ENCODE measurements at regions not wholly inside any gene's neighbourhood (a gene's known extent, or its start where the extent isn't known, plus 50 kb on each side); places are given as distances from the start of the nearest gene placed in this dataset.
A peak's percentile ranks its signal among the peaks of the same experiment; 100 is the strongest.

- ChIA-PET CTCF (no interaction called here), POLR2A (no interaction called here)
- DNase-seq, result no peak
- Histone ChIP-seq H3K9me3 (ENCODE audit: low read length) (no peaks in the 10 kb centered on the region), H3K36me3 (ENCODE audit: insufficient read depth, low read length) (no peaks in the 10 kb centered on the region), H3K4me3 (ENCODE audit: low read length) (no peak overlapping the region), H3K4me1 (ENCODE audit: insufficient read depth, low read length) (peaks cover 18% of the 10 kb centered on the region), H3K27ac (ENCODE audit: low read depth, low read length) (no peak overlapping the region), H3K27me3 (ENCODE audit: insufficient read depth, low read length, poor library complexity, severe bottlenecking) (peaks cover 8% of the 10 kb centered on the region)
- no peak overlapping the region for H3K27ac Mint-ChIP-seq
- no peaks in the 10 kb centered on the region for H3K36me3 Mint-ChIP-seq
- H3K4me3 Mint-ChIP-seq, result no peak overlapping the region
- no peaks in the 10 kb centered on the region for H3K9me3 Mint-ChIP-seq
- peaks cover 23 to 67% of the 10 kb centered on the region in 2 donors for H3K27me3 Mint-ChIP-seq
- H3K4me1 Mint-ChIP-seq, result peaks cover 10 to 15% (median 15%) of the 10 kb centered on the region in 3 donors
Observed at GRCh38 chr16:86045591-86045971, 146.6 kb downstream of the IRF8 start.

GRCh38 chr16:86046026-86046425, 147.1 kb downstream of the IRF8 start:
- no peaks in the 10 kb centered on the region for H3K36me3 ChIP-seq (ENCODE audit: insufficient read depth, low read length)
- H3K4me1 ChIP-seq (ENCODE audit: insufficient read depth, low read length), result peaks cover 18% of the 10 kb centered on the region
- Mint-ChIP-seq H3K4me1 (peaks cover 10 to 15% (median 15%) of the 10 kb centered on the region in 3 donors), H3K27me3 (peaks cover 23 to 68% of the 10 kb centered on the region in 2 donors), H3K4me3 (no peak overlapping the region), H3K36me3 (no peaks in the 10 kb centered on the region), H3K9me3 (no peaks in the 10 kb centered on the region), H3K27ac (peak overlapping the region in 1 of 8 donors; percentile 29)
- H3K27me3 ChIP-seq (ENCODE audit: insufficient read depth, low read length, poor library complexity, severe bottlenecking), result peaks cover 8% of the 10 kb centered on the region
- ChIA-PET POLR2A (no interaction called here), CTCF (no interaction called here)
- no peaks in the 10 kb centered on the region for H3K9me3 ChIP-seq (ENCODE audit: low read length)
- no peak overlapping the region for H3K4me3 ChIP-seq (ENCODE audit: low read length)
- H3K27ac ChIP-seq (ENCODE audit: low read depth, low read length), result no peak overlapping the region
- DNase-seq, result no peak

- no peaks in the 10 kb centered on the region for H3K9me3 Mint-ChIP-seq
- H3K27me3 ChIP-seq (ENCODE audit: insufficient read depth, low read length, poor library complexity, severe bottlenecking), result peaks cover 8% of the 10 kb centered on the region
- ChIA-PET POLR2A (no interaction called here), CTCF (no interaction called here)
- peaks cover 10 to 15% (median 15%) of the 10 kb centered on the region in 3 donors for H3K4me1 Mint-ChIP-seq
- peak overlapping the region in 2 of 8 donors; percentile 5 to 24 for H3K27ac Mint-ChIP-seq
- no peak overlapping the region for H3K4me3 ChIP-seq (ENCODE audit: low read length)
- H3K4me1 ChIP-seq (ENCODE audit: insufficient read depth, low read length), result peaks cover 18% of the 10 kb centered on the region
- H3K36me3 Mint-ChIP-seq, result no peaks in the 10 kb centered on the region
- H3K27me3 Mint-ChIP-seq, result peaks cover 23 to 65% of the 10 kb centered on the region in 2 donors
- no peak overlapping the region for H3K4me3 Mint-ChIP-seq
- H3K36me3 ChIP-seq (ENCODE audit: insufficient read depth, low read length), result no peaks in the 10 kb centered on the region
- no peak for DNase-seq
- H3K9me3 ChIP-seq (ENCODE audit: low read length), result no peaks in the 10 kb centered on the region
- no peak overlapping the region for H3K27ac ChIP-seq (ENCODE audit: low read depth, low read length)
Observed at GRCh38 chr16:86046667-86047270, 147.8 kb downstream of the IRF8 start.

GRCh38 chr16:86048221-86048620, 149.3 kb downstream of the IRF8 start:
- POLR2A ChIA-PET, result no interaction called here
- no peak overlapping the region for H3K4me3 Mint-ChIP-seq
- Histone ChIP-seq H3K27ac (ENCODE audit: low read depth, low read length) (no peak overlapping the region), H3K9me3 (ENCODE audit: low read length) (no peaks in the 10 kb centered on the region), H3K36me3 (ENCODE audit: insufficient read depth, low read length) (no peaks in the 10 kb centered on the region), H3K4me3 (ENCODE audit: low read length) (no peak overlapping the region), H3K4me1 (ENCODE audit: insufficient read depth, low read length) (peaks cover 18% of the 10 kb centered on the region), H3K27me3 (ENCODE audit: insufficient read depth, low read length, poor library complexity, severe bottlenecking) (peaks cover 8% of the 10 kb centered on the region)
- peaks cover 10 to 15% (median 15%) of the 10 kb centered on the region in 3 donors for H3K4me1 Mint-ChIP-seq
- DNase-seq, result no peak
- CTCF ChIA-PET, result no interaction called here
- H3K27ac Mint-ChIP-seq, result peak overlapping the region in 1 of 8 donors; percentile 75
- H3K36me3 Mint-ChIP-seq, result no peaks in the 10 kb centered on the region
- no peaks in the 10 kb centered on the region for H3K9me3 Mint-ChIP-seq
- peaks cover 17 to 55% of the 10 kb centered on the region in 2 donors for H3K27me3 Mint-ChIP-seq

GRCh38 chr16:86048882-86049585, 150.1 kb downstream of the IRF8 start:
- Mint-ChIP-seq H3K27me3 (peaks cover 15 to 49% of the 10 kb centered on the region in 2 donors), H3K9me3 (no peaks in the 10 kb centered on the region), H3K4me3 (no peak overlapping the region), H3K27ac (no peak overlapping the region), H3K36me3 (no peaks in the 10 kb centered on the region), H3K4me1 (peaks cover 10 to 15% (median 15%) of the 10 kb centered on the region in 3 donors)
- H3K27ac ChIP-seq (ENCODE audit: low read depth, low read length), result no peak overlapping the region
- no peak overlapping the region for H3K4me3 ChIP-seq (ENCODE audit: low read length)
- CTCF ChIA-PET, result no interaction called here
- H3K36me3 ChIP-seq (ENCODE audit: insufficient read depth, low read length), result no peaks in the 10 kb centered on the region
- DNase-seq, result no peak
- H3K27me3 ChIP-seq (ENCODE audit: insufficient read depth, low read length, poor library complexity, severe bottlenecking), result peaks cover 8% of the 10 kb centered on the region
- H3K9me3 ChIP-seq (ENCODE audit: low read length), result no peaks in the 10 kb centered on the region
- peaks cover 18% of the 10 kb centered on the region for H3K4me1 ChIP-seq (ENCODE audit: insufficient read depth, low read length)
- POLR2A ChIA-PET, result no interaction called here

GRCh38 chr16:86049641-86050040, 150.7 kb downstream of the IRF8 start:
- no peak overlapping the region for H3K27ac ChIP-seq (ENCODE audit: low read depth, low read length)
- H3K9me3 ChIP-seq (ENCODE audit: low read length), result no peaks in the 10 kb centered on the region
- peaks cover 8% of the 10 kb centered on the region for H3K27me3 ChIP-seq (ENCODE audit: insufficient read depth, low read length, poor library complexity, severe bottlenecking)
- H3K27me3 Mint-ChIP-seq, result peaks cover 15 to 46% of the 10 kb centered on the region in 2 donors
- peaks cover 8 to 11% (median 11%) of the 10 kb centered on the region in 3 donors for H3K4me1 Mint-ChIP-seq
- H3K9me3 Mint-ChIP-seq, result no peaks in the 10 kb centered on the region
- no peak overlapping the region for H3K4me3 Mint-ChIP-seq
- no peaks in the 10 kb centered on the region for H3K36me3 ChIP-seq (ENCODE audit: insufficient read depth, low read length)
- H3K4me1 ChIP-seq (ENCODE audit: insufficient read depth, low read length), result peaks cover 12% of the 10 kb centered on the region
- H3K4me3 ChIP-seq (ENCODE audit: low read length), result no peak overlapping the region
- no peak overlapping the region for H3K27ac Mint-ChIP-seq
- POLR2A ChIA-PET, result no interaction called here
- no peak for DNase-seq
- CTCF ChIA-PET, result no interaction called here
- H3K36me3 Mint-ChIP-seq, result no peaks in the 10 kb centered on the region

GRCh38 chr16:86050111-86050510, 151.1 kb downstream of the IRF8 start:
- Histone ChIP-seq H3K36me3 (ENCODE audit: insufficient read depth, low read length) (no peaks in the 10 kb centered on the region), H3K27ac (ENCODE audit: low read depth, low read length) (no peak overlapping the region), H3K4me1 (ENCODE audit: insufficient read depth, low read length) (peaks cover 8% of the 10 kb centered on the region), H3K9me3 (ENCODE audit: low read length) (no peaks in the 10 kb centered on the region), H3K27me3 (ENCODE audit: insufficient read depth, low read length, poor library complexity, severe bottlenecking) (peaks cover 8% of the 10 kb centered on the region), H3K4me3 (ENCODE audit: low read length) (no peak overlapping the region)
- H3K9me3 Mint-ChIP-seq, result no peaks in the 10 kb centered on the region
- ChIA-PET POLR2A (no interaction called here), CTCF (no interaction called here)
- DNase-seq, result peak in 1 of 5 donors; percentile 18
- H3K27ac Mint-ChIP-seq, result no peak overlapping the region
- H3K27me3 Mint-ChIP-seq, result peaks cover 13 to 45% of the 10 kb centered on the region in 2 donors
- peaks cover 5 to 6% (median 6%) of the 10 kb centered on the region in 3 donors for H3K4me1 Mint-ChIP-seq
- no peak overlapping the region for H3K4me3 Mint-ChIP-seq
- H3K36me3 Mint-ChIP-seq, result no peaks in the 10 kb centered on the region

GRCh38 chr16:86050591-86051367, 151.8 kb downstream of the IRF8 start:
- H3K27me3 Mint-ChIP-seq, result peaks cover 13 to 45% of the 10 kb centered on the region in 2 donors
- H3K36me3 Mint-ChIP-seq, result no peaks in the 10 kb centered on the region
- no peaks in the 10 kb centered on the region for H3K9me3 Mint-ChIP-seq
- POLR2A ChIA-PET, result no interaction called here
- Histone ChIP-seq H3K4me3 (ENCODE audit: low read length) (no peak overlapping the region), H3K9me3 (ENCODE audit: low read length) (no peaks in the 10 kb centered on the region), H3K27ac (ENCODE audit: low read depth, low read length) (no peak overlapping the region), H3K4me1 (ENCODE audit: insufficient read depth, low read length) (peaks cover 2% of the 10 kb centered on the region), H3K27me3 (ENCODE audit: insufficient read depth, low read length, poor library complexity, severe bottlenecking) (peaks cover 8% of the 10 kb centered on the region), H3K36me3 (ENCODE audit: insufficient read depth, low read length) (no peaks in the 10 kb centered on the region)
- DNase-seq, result peak in 1 of 5 donors; percentile 17
- CTCF ChIA-PET, result no interaction called here
- no peak overlapping the region for H3K27ac Mint-ChIP-seq
- no peak overlapping the region for H3K4me3 Mint-ChIP-seq
- H3K4me1 Mint-ChIP-seq, result no peaks in the 10 kb centered on the region
